ENCODE measurements at regions not wholly inside any gene's neighbourhood (a gene's known extent, or its start where the extent isn't known, plus 50 kb on each side); places are given as distances from the start of the nearest gene placed in this dataset.

DNA sequence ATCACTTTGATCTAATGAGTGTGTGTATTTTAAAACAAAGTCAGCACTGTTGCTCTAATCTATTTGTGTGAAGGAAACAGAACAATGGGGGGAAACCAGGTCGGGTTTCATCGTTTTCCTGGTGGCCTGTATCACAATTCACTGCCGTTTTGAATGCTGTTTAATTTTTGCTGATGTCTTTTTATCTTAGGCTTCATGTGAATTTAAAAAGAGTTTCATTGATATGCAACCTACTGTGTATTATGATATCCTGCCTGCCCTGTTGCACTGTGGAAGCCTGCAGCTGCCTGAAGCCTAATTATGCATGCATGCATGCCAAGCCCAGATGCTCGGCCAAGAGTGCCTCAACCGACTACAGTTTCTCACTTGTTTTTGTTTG, 307.5 kb downstream of the ZNF608 start:
- H3K36me3 ChIP-seq (ENCODE audit: control insufficient read depth in 2 of 2, extremely low read depth in 1 of 2, insufficient read depth in 2 of 2, low read length in 2 of 2): no peaks in the 10 kb centered on the region
- TF ChIP-seq CTCF (optimal IDR thresholded peaks at IDR 0.05 in 1 of 3, IDR thresholded peaks at IDR 0.05 in 1 of 3, conservative IDR thresholded peaks at IDR 0.05 in 1 of 3; ENCODE audit: extremely low read depth in 1 of 3, insufficient read depth in 2 of 3, low read length in 3 of 3) (no peak), EZH2 (IDR thresholded peaks at IDR 0.05; ENCODE audit: low read length) (no peak)
- no peaks in the 10 kb centered on the region for H3K4me1 ChIP-seq (ENCODE audit: control insufficient read depth, extremely low read depth, insufficient read depth, low read length)
- H3K9me3 ChIP-seq (ENCODE audit: control insufficient read depth, low read depth, low read length): no peaks in the 10 kb centered on the region
- peaks cover 5% of the 10 kb centered on the region for H3K27me3 ChIP-seq (ENCODE audit: control insufficient read depth, extremely low read depth, insufficient read depth, low read length)
- H3K4me3 ChIP-seq (ENCODE audit: control insufficient read depth in 2 of 3, extremely low read depth in 1 of 3, insufficient read depth in 2 of 3, low read depth in 1 of 3, low read length in 3 of 3): no peak overlapping the region
- dilution Hi-C loops (cut with MboI; ENCODE audit: extremely low pct_ligation_motif_present, low sequenced_read_pairs): no loop called here
- no peaks in the 10 kb centered on the region for H4K20me1 ChIP-seq (ENCODE audit: control insufficient read depth, extremely low read depth, insufficient read depth, low read length)
- no peak overlapping the region for H3K27ac ChIP-seq (ENCODE audit: control insufficient read depth, insufficient read depth, low read length)
- FAIRE-seq: no peak
- no peaks in the 10 kb centered on the region for H3K9me1 ChIP-seq (ENCODE audit: control insufficient read depth, extremely low read depth, insufficient read depth, low read length)
- no peak overlapping the region for H2AFZ ChIP-seq (ENCODE audit: control insufficient read depth, low read length)
- no peaks in the 10 kb centered on the region for H3K79me2 ChIP-seq (ENCODE audit: control insufficient read depth, insufficient read depth, low read length)
- no peak overlapping the region for H3K4me2 ChIP-seq (ENCODE audit: control insufficient read depth, extremely low read depth, insufficient read depth, low read depth, low read length)
- DNase-seq (ENCODE audit: low read depth, low spot score): no peak
- H3K9ac ChIP-seq (ENCODE audit: control insufficient read depth, extremely low read depth, insufficient read depth, low read length): no peak overlapping the region

GRCh38 chr5:124438026-124438902, 308.2 kb downstream of the ZNF608 start:
- no peaks in the 10 kb centered on the region for H4K20me1 ChIP-seq (ENCODE audit: control insufficient read depth, extremely low read depth, insufficient read depth, low read length)
- dilution Hi-C loops (cut with MboI; ENCODE audit: extremely low pct_ligation_motif_present, low sequenced_read_pairs): no loop called here
- no peak overlapping the region for H3K4me2 ChIP-seq (ENCODE audit: control insufficient read depth, extremely low read depth, insufficient read depth, low read depth, low read length)

More at GRCh38 chr5:124438026-124438902, 308.2 kb downstream of the ZNF608 start:
- Histone ChIP-seq H3K36me3 (ENCODE audit: control insufficient read depth in 2 of 2, extremely low read depth in 1 of 2, insufficient read depth in 2 of 2, low read length in 2 of 2) (no peaks in the 10 kb centered on the region), H3K9ac (ENCODE audit: control insufficient read depth, extremely low read depth, insufficient read depth, low read length) (no peak overlapping the region), H3K27ac (ENCODE audit: control insufficient read depth, insufficient read depth, low read length) (no peak overlapping the region), H3K4me1 (ENCODE audit: control insufficient read depth, extremely low read depth, insufficient read depth, low read length) (no peaks in the 10 kb centered on the region), H3K27me3 (ENCODE audit: control insufficient read depth, extremely low read depth, insufficient read depth, low read length) (peaks cover 5% of the 10 kb centered on the region), H3K9me3 (ENCODE audit: control insufficient read depth, low read depth, low read length) (no peaks in the 10 kb centered on the region), H2AFZ (ENCODE audit: control insufficient read depth, low read length) (no peak overlapping the region), H3K4me3 (ENCODE audit: control insufficient read depth in 2 of 3, extremely low read depth in 1 of 3, insufficient read depth in 2 of 3, low read depth in 1 of 3, low read length in 3 of 3) (no peak overlapping the region), H3K79me2 (ENCODE audit: control insufficient read depth, insufficient read depth, low read length) (no peaks in the 10 kb centered on the region), H3K9me1 (ENCODE audit: control insufficient read depth, extremely low read depth, insufficient read depth, low read length) (no peaks in the 10 kb centered on the region)
- DNase-seq (ENCODE audit: low read depth, low spot score): no peak
- no peak for TF ChIP-seq CTCF (optimal IDR thresholded peaks at IDR 0.05 in 1 of 3, IDR thresholded peaks at IDR 0.05 in 1 of 3, conservative IDR thresholded peaks at IDR 0.05 in 1 of 3; ENCODE audit: extremely low read depth in 1 of 3, insufficient read depth in 2 of 3, low read length in 3 of 3)
- TF ChIP-seq EZH2 (IDR thresholded peaks at IDR 0.05; ENCODE audit: low read length): no peak
- FAIRE-seq: no peak

All from keratinocyte (primary cell).